GM18951 (cell line): ENCODE measurements at regions not wholly inside any gene's neighbourhood (a gene's known extent, or its start where the extent isn't known, plus 50 kb on each side); places are given as distances from the start of the nearest gene placed in this dataset.

ENCODE experiments used
- POLR2A ChIP-seq: IDR thresholded peaks from 4 replicates; pipeline ENCODE4 v1.6.1; 2011; ENCODE audit warnings: mild to moderate bottlenecking; ENCODE audit not compliant: insufficient read length, insufficient read depth; ENCODE audit errors: extremely low read depth
- in situ Hi-C: fragments of 300-500 bp; cut with MboI; formaldehyde crosslinking; loops from one replicate; pipeline ENCODE4 v1.12.0; 2022; ENCODE audit warnings: low sequenced_read_pairs, mixed read lengths, inconsistent platforms; ENCODE audit not compliant: unreplicated experiment

DNA sequence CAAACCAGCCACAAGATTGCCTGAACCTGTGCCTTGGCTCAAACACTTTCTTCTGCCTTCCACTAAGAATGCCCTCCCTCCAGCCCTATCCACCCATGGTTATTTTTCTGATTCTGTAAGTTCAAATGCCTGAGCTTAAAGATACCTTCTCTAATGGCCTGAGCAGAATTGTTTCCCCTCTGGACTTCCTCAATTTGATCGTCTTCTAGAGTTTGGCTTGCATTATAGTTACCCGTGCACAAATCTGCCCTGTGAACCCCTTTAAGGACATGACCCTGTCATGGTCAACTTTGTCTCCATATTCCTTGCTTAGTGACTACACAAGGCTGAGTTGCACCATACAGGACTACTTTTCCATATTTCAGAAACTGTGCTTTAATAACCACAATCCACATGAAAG, 481.0 kb downstream of the FOXO1 start:
- TF ChIP-seq POLR2A: no peak
- in situ Hi-C loops: no loop called here

DNA sequence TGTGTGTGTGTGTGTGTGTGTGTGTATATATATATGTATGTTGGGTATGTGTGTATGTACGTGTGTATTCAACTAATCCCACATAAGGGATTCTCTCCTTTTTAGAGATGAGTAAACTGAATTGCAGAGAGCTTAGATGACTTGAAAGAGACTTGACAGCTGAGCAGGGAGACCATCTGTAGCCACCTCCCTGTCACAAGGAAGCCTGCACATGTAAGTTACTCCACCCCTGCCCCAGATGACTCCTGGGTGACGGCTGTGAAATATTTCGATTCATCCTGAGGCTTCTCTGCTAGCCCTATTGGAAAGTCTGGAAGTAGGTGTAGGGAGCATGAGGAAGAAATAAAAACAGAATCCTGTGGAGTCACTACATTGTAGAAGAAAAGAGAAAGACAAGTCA, 480.4 kb downstream of the FOXO1 start:
- in situ Hi-C loops: no loop called here
- no peak for TF ChIP-seq POLR2A

DNA sequence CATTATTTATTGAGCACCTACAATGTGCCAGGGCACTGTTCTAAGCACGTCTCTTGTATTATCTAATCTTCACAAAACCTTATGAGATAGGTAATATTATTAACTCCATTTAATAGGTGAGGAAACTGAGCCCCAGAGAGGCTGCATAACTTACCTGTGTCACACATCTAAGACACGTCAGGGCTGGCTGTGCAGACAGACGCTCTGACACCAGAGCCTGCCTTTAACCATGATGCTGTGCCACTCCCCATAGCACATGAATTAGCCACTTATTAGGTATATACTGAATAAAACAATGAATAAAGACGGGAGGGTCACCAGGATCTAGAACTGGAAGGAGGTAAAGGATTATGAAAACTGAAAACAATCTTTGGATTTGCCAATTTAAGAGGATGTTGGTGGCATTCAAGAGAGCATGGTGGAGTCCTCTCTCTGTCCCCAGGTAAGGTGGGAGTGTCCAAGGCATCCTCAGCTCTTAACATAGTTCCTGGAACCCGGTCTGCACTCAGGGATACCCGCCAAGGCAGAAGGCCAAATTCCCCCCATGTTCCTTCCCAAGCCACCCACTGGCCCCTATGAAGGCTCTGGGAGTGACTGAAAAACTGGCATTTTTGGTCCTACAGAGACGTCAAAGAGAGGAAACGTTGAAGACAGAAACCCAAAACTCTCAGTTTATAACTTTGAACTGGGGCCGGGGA, 479.7 kb downstream of the FOXO1 start:
- in situ Hi-C loops: no loop called here

DNA sequence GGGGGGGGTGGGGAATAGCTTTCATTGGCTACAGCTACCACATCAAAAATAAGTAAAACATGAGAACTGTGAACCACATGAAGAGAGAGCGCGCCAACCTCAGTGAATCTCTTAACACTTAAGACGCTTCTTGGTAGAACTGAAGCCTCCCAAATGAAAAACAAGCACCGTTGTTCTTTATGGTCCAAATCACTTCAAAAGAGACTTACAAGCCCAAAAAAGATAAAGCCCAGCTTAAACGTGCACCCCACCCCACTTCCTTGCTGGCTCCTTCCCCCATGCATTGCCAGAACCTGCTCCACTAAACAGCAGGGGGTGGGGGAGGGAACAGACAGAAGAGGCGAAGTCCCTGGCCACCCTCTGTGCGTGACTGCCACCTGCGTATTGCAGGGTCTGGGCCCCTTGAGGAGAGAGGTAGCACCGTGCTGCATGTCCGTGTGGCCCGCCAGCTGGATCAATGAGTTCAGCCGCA, 479.1 kb downstream of the FOXO1 start:
- no peak for TF ChIP-seq POLR2A
- in situ Hi-C loops: no loop called here

More for the DNA sequence above, 479.7 kb downstream of the FOXO1 start:
- TF ChIP-seq POLR2A: no peak

DNA sequence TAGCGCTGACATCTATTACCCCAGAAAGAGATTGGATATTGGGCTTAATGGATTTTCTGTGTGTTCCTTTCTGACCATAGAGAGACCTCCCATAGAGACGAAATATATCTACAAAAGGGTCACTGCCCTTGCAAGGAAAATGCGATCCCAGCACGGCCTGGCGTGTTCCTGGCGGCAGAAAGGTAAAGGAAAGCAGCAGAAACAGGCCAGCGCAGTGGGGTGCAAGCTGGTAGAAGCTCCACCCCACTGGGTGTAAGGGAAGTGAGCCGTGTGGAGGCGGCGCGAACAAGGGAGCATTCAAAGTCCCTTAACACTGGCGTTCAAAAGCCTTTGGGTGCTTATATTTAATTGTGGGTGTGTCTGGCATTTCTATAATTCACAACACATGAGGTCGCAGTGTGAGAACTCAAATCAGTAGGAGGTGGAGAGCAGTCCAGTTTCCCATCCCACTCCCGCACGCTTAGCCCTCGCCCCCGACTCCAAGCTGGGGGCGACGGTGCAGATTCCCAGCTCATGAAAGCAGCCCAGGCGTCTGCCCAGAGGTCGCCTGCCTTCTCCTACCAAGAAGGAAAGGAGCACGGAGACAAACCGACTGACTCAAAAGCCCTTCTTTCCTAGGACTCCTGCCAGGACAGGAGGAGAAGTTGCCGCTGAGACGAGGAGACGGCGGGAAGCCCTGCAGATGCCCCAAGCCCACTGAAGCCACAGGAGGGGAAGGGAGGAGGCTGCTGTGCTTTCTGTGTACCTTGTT, 478.4 kb downstream of the FOXO1 start:
- in situ Hi-C loops: no loop called here
- no peak for TF ChIP-seq POLR2A

DNA sequence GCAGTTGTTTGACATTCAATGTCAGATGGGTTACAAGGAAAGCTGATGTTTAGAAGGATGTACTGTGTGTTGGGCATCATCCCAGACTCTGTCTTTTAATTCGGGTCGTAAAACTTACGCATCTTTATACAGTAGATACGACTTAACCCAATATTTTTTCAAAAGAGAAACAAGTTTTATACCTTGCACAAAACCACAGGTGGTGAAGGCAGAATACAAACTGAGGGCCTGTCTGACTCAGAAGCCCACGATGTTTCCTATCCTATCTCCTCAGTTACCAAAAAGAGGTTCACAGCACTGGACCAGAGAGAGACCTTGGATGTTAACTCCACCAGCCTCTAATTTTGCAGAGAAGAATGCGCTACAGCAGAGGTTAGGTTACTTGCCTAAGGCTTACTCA, 477.0 kb downstream of the FOXO1 start:
- in situ Hi-C loops: no loop called here
- TF ChIP-seq POLR2A: no peak

DNA sequence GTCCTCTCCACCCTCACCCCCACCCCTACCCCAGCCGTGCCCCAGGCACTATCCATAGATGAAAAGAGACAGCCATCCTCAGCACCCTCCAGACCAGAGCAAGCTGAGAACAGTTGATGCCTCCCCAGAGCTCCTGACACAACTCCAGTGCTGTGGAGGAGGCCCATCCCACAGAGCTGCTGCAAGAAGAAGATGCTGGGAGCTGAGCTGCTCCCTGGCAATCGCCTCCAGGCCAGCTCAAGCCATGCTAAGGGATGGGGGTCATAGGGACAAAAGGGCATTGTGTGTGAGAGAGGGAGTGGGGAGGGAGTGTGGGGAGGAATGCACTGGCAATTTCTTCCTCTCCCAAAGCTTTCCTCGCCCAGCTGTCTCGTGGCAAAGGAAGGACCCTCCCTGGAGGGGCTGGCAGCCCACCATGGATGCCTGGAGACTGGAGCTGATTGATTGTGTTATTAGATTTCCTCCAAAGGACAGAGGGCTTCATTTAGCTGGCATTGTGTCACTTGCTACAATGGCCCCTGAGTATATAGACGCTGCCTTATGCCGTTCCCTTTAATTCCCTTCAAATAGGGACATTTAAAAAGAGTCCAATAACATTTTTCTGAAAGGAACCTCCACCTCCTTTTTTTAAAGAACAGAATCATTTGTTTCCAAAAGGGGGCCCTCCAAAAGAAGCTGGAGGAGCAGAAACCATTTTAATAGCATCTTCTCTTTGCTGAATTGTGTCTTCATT, 476.4 kb downstream of the FOXO1 start:
- in situ Hi-C loops: no loop called here
- no peak for TF ChIP-seq POLR2A

DNA sequence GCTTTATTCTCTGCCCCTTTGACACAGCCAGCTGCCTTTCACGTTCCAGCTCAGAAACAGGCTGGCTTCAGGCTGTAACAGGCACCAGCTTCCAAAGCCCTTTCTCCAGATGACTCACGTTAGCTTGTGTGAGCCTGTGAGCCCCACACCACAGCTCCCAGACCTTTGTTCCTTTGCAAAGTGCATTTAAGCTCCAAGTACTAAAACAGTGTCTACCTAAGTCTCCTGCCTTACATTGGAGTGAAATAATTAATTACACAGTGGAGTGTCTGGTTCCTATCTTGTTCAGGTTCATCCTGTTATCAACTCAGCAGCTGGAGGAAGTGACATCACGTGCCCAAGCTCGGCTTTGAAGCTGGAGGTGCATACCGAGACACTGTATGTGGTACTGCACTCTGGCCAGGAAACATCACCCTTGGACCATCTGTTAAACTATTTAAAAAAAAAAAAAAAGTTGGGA, 475.8 kb downstream of the FOXO1 start:
- TF ChIP-seq POLR2A: no peak
- in situ Hi-C loops: no loop called here

DNA sequence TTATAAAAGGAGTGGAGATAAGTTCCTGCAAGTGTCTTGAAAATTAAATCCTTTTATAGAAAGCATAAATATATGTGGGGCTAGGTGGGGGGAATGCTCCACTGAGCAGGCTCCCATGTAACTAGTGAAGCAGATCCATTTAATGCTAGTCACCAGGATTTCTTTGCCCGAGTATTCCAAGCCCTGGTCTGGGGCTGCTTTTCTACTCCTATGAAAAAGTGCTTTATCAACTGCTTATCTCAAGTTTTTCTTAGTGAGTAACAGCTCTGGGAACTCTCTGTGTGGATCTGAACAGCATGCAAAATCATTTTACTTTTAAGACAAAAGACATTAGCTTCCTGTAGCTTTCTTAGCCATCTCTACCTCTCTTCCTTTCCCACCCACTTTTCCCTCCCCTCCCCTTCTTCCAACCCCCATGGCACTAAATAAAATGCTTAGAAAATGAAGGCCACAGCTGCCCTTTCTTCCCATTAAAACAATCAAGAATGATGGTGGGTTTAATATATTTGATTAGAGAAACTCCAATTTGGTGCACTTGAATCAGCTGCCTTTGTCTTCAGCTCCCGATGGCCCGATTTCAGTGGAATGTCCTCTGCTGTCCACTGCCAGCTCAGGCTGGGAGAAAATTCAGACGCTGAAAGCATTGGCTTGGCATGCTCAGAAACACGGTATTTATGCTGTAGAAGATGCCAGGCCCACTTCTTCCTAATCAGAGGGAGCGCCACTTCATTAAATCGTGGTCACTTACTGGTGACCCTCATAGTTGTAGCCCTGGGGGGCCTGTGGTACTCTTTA, 475.1 kb downstream of the FOXO1 start:
- no peak for TF ChIP-seq POLR2A

DNA sequence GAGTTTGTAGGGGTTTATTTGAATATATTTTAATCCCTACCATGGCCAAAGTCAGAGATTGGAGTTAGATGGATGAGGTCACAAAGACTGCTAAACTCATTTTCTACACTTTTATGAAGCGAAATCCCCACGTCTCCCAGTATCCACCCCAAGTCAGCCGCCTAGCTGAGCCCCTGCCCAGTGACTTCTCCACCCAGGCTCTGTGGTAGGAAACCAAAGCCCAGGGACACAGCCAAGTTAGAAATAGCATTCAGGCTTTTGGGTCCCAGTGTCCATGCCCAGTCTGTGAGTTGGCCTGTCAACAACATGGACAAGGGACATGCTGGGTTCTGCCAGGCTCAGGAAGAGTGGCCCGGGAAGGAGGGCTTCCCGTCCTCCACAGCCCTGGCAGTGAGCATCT, 474.0 kb downstream of the FOXO1 start:
- in situ Hi-C loops: no loop called here
- TF ChIP-seq POLR2A: no peak

More for the DNA sequence above, 475.1 kb downstream of the FOXO1 start:
- in situ Hi-C loops: no loop called here

DNA sequence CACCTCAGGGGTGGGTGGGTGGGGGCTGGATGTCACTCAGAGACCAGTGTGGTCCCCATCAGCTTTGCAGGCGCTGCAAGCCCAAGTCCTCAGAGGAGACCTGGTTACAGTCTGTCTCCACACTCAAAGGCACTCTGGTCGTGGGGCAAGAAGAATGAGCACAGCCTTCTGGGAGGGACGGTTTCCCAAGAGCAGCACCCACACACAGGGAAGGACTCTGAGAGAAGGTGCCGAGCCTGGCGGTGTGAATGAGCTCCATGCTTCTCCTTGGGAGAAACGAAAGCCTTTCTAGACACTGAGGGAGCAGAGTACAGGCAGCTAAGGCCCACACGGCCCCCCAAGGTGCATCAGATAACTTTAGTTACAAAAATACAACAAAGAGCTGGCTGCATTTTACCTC, 473.6 kb downstream of the FOXO1 start:
- in situ Hi-C loops: no loop called here
- TF ChIP-seq POLR2A: no peak

DNA sequence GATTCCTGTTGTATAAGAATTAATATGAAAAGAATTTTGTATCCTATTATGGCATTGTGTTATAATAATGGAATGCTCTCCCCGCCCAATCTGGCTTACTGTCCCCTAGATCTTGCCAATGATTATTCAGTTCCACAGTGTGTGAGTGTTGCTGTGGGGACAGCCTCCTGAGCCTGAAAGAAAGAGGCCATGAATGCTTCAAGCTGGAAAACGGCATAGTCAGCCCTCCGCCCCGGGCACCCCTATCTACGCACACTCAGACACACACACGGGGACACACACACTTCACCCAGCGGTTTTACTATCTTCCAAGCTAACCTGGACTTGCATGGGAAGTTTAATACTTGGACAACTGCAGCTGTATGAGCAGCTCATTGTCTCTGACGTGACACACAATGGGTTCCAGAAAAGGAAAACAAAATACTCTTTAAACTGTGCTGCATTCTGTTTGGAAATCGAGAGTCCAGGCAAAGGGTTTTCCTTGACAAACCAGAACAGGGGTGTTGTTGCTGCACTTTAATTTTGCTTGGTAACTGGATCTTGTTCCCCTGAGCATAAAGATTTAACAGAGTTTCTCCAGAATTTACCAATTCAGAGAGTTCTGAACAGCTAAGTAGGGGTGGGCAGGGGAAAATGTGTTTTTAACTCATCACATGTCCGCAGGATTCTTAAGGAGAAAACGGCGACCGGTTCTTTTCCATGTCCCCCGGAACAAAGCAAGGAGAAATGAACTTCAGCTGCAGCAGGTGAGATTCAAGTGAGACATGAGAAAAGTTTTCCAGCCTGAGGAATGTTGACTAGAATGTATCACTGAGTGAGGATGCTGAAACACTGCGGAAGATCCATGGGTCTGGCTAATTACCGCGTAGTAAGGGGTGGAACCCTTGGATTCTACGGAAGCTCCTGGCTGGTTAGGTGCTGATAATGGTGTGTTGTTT, 472.9 kb downstream of the FOXO1 start:
- TF ChIP-seq POLR2A: no peak
- in situ Hi-C loops: no loop called here
